CD14-positive monocyte (primary cell): ENCODE measurements at regions not wholly inside any gene's neighbourhood (a gene's known extent, or its start where the extent isn't known, plus 50 kb on each side); places are given as distances from the start of the nearest gene placed in this dataset.

Source experiments
- DNase-seq, 3 donors: peaks; one replicate each; pipeline ENCODE4 v3.0.0-alpha.2; 2011 to 2022
- H2AFZ ChIP-seq: 2 replicates; pipeline ENCODE4 v1.6.0; 2012; ENCODE audit warnings: mild to moderate bottlenecking, low read depth, low read length, inconsistent platforms; ENCODE audit not compliant: insufficient read depth, poor library complexity, severe bottlenecking
- H3K27ac ChIP-seq, 2 donors: 1 replicate in 1 of 2; 2 replicates in 1 of 2; pipeline ENCODE4 v1.5.1; 2012 to 2013; ENCODE audit warnings: low read length in 2 of 2, control low read depth in 1 of 2, inconsistent platforms in 1 of 2, low read depth in 1 of 2, mild to moderate bottlenecking in 1 of 2
- H3K27me3 ChIP-seq, 2 donors: one replicate each; pipeline versions ENCODE4 v1.6.0 to v1.6.1; 2011 to 2013; ENCODE audit warnings: low read length in 2 of 2; ENCODE audit not compliant: control insufficient read depth in 2 of 2, insufficient read depth in 2 of 2
- H3K36me3 ChIP-seq, 2 donors: replicated peaks in 1 of 2; 1 replicate in 1 of 2; 2 replicates in 1 of 2; pipeline versions ENCODE4 v1.5.1 to v1.6.1; 2012 to 2013; ENCODE audit warnings: low read length in 2 of 2, control low read depth in 1 of 2, inconsistent platforms in 1 of 2, mild to moderate bottlenecking in 1 of 2; ENCODE audit not compliant: insufficient read depth in 2 of 2, control insufficient read depth in 1 of 2
- H3K4me1 ChIP-seq, 2 donors: 1 replicate in 1 of 2; 2 replicates in 1 of 2; pipeline versions ENCODE4 v1.5.1 to v1.6.1; 2012 to 2013; ENCODE audit warnings: low read length in 2 of 2, control low read depth in 1 of 2, inconsistent platforms in 1 of 2, mild to moderate bottlenecking in 1 of 2, moderate library complexity in 1 of 2; ENCODE audit not compliant: insufficient read depth in 2 of 2, control insufficient read depth in 1 of 2
- H3K4me2 ChIP-seq: replicated peaks from 2 replicates; pipeline ENCODE3; 2012; ENCODE audit warnings: low read length, moderate library complexity, mild to moderate bottlenecking; ENCODE audit not compliant: poor library complexity, severe bottlenecking; ENCODE audit errors: extremely low read depth
- H3K4me3 ChIP-seq, 3 experiments: fragments of 200-600 bp in 1 of 3; sonication (generic) in 1 of 3; replicated peaks in 1 of 3; 1 replicate in 2 of 3; 2 replicates in 1 of 3; pipeline ENCODE4 v1.5.1; 2011 to 2013; ENCODE audit warnings: low read length in 3 of 3, mild to moderate bottlenecking in 3 of 3, control low read depth in 2 of 3, low read depth in 2 of 3, inconsistent platforms in 1 of 3, moderate library complexity in 1 of 3
- H3K79me2 ChIP-seq: 2 replicates; pipeline ENCODE4 v1.6.0; 2012; ENCODE audit warnings: mild to moderate bottlenecking, control low read depth, inconsistent platforms, low read length, moderate library complexity; ENCODE audit not compliant: insufficient read depth
- H3K9ac ChIP-seq: 2 replicates; pipeline ENCODE4 v1.6.0; 2017; ENCODE audit warnings: low read length, mild to moderate bottlenecking; ENCODE audit not compliant: insufficient read depth, poor library complexity, severe bottlenecking
- H3K9me3 ChIP-seq, 2 donors: replicated peaks in 1 of 2; 1 replicate in 1 of 2; 2 replicates in 1 of 2; pipeline versions ENCODE4 v1.5.1 to v1.6.1; 2012 to 2013; ENCODE audit warnings: low read length in 2 of 2, control low read depth in 1 of 2; ENCODE audit not compliant: control insufficient read depth in 1 of 2, insufficient read depth in 1 of 2
- H4K20me1 ChIP-seq: 2 replicates; pipeline ENCODE4 v1.6.0; 2012; ENCODE audit warnings: mild to moderate bottlenecking, low read length, control low read depth, moderate library complexity; ENCODE audit not compliant: insufficient read depth
- H3K27ac Mint-ChIP-seq, 7 donors: one replicate each; pipeline ENCODE4 v1.8.0; 2020; ENCODE audit warnings: mild to moderate bottlenecking in 7 of 7, mixed read lengths in 7 of 7, moderate library complexity in 6 of 7, inconsistent platforms in 2 of 7
- H3K27me3 Mint-ChIP-seq, 3 donors: one replicate each; pipeline ENCODE4 v1.8.0; 2021 to 2022; ENCODE audit warnings: low read depth in 3 of 3, mild to moderate bottlenecking in 3 of 3, mixed read lengths in 3 of 3, moderate library complexity in 3 of 3, inconsistent platforms in 1 of 3
- H3K36me3 Mint-ChIP-seq, 2 donors: one replicate each; pipeline ENCODE4 v1.8.0; 2020; ENCODE audit warnings: mixed read lengths in 2 of 2, inconsistent platforms in 1 of 2, mild to moderate bottlenecking in 1 of 2
- H3K4me1 Mint-ChIP-seq: one replicate; pipeline ENCODE4 v1.8.0; 2020; ENCODE audit warnings: mild to moderate bottlenecking, mixed read lengths
- H3K4me3 Mint-ChIP-seq, 2 donors: one replicate each; pipeline ENCODE4 v1.8.0; 2020; ENCODE audit warnings: mild to moderate bottlenecking in 2 of 2, mixed read lengths in 2 of 2, moderate library complexity in 1 of 2
- H3K9me3 Mint-ChIP-seq, 7 donors: one replicate each; pipeline ENCODE4 v1.8.0; 2020 to 2022; ENCODE audit warnings: mixed read lengths in 7 of 7, mild to moderate bottlenecking in 6 of 7, moderate library complexity in 6 of 7, inconsistent platforms in 2 of 7
- CTCF ChIP-seq: fragments of 200-600 bp; IDR thresholded peaks from one replicate; pipeline ENCODE4 v1.8.0; 2022; ENCODE audit warnings: antibody characterized with exemption, mild to moderate bottlenecking
- WGBS: methylation state at CpG from one replicate; pipeline ENCODE4 v1.1.5; 2013; ENCODE audit warnings: missing lambda C conversion rate; ENCODE audit not compliant: insufficient coverage; 5-methylcytosine and 5-hydroxymethylcytosine counted together
- intact Hi-C, 2 donors: fragments of 100-400 bp; cut with micrococcal nuclease; formaldehyde crosslinking; loops; one replicate each; pipeline versions ENCODE4 v1.15.0 to v1.15.1; 2023

GRCh38 chr2:105617631-105618350 lies 126.9 kb upstream of the NCK2 start:
- Histone ChIP-seq H3K9me3 (no peaks in the 10 kb centered on the region), H3K36me3 (no peaks in the 10 kb centered on the region), H3K4me2 (no peak overlapping the region), H3K4me3 (no peak overlapping the region), H3K27ac (no peak overlapping the region), H2AFZ (no peak overlapping the region), H3K9ac (no peak overlapping the region), H3K27me3 (no peaks in the 10 kb centered on the region), H3K4me1 (no peaks in the 10 kb centered on the region), H4K20me1 (no peaks in the 10 kb centered on the region), H3K79me2 (no peaks in the 10 kb centered on the region)
- Mint-ChIP-seq H3K36me3 (no peaks in the 10 kb centered on the region), H3K4me1 (no peaks in the 10 kb centered on the region), H3K4me3 (no peak overlapping the region), H3K9me3 (peaks cover 0 to 1% (median 0%) of the 10 kb centered on the region in 7 donors), H3K27me3 (peaks cover 0 to 3% (median 2%) of the 10 kb centered on the region in 3 donors), H3K27ac (no peak overlapping the region)
- intact Hi-C loops = no loop called here
- 88% methylated on average over 11 of the region's 12 CpGs for WGBS
- TF ChIP-seq CTCF = no peak
- no peak for DNase-seq

GRCh38 chr2:105615305-105615704 lies 129.4 kb upstream of the NCK2 start:
- Mint-ChIP-seq H3K36me3 (no peaks in the 10 kb centered on the region), H3K27me3 (no peaks in the 10 kb centered on the region), H3K4me3 (no peak overlapping the region), H3K4me1 (no peaks in the 10 kb centered on the region), H3K27ac (no peak overlapping the region), H3K9me3 (peaks cover 0 to 1% (median 0%) of the 10 kb centered on the region in 7 donors)
- Histone ChIP-seq H3K4me1 (no peaks in the 10 kb centered on the region), H2AFZ (no peak overlapping the region), H3K9me3 (no peaks in the 10 kb centered on the region), H3K27me3 (no peaks in the 10 kb centered on the region), H3K4me3 (no peak overlapping the region), H3K27ac (no peak overlapping the region), H3K4me2 (no peak overlapping the region), H3K79me2 (no peaks in the 10 kb centered on the region), H3K36me3 (no peaks in the 10 kb centered on the region), H4K20me1 (no peaks in the 10 kb centered on the region), H3K9ac (no peak overlapping the region)
- no peak for TF ChIP-seq CTCF
- DNase-seq = no peak
- intact Hi-C loops = no loop called here
- 100% methylated on average over 7 of the region's 8 CpGs for WGBS
